ENCODE measurements at regions not wholly inside any gene's neighbourhood (a gene's known extent, or its start where the extent isn't known, plus 50 kb on each side); places are given as distances from the start of the nearest gene placed in this dataset.

GRCh38 chr2:19554520-19554919, 196.1 kb upstream of the OSR1 start:
- Histone ChIP-seq H3K9me3 (ENCODE audit: low read length) (no peaks in the 10 kb centered on the region), H3K27ac (ENCODE audit: low read depth, low read length, poor library complexity, severe bottlenecking) (no peak overlapping the region), H3K4me2 (ENCODE audit: low read length) (no peak overlapping the region), H4K20me1 (ENCODE audit: insufficient read depth, low read length) (no peaks in the 10 kb centered on the region), H3F3A (ENCODE audit: insufficient read depth, low read length) (no peaks in the 10 kb centered on the region), H3K9ac (ENCODE audit: low read length) (no peak overlapping the region), H3K4me1 (ENCODE audit: insufficient read depth, low read length, severe bottlenecking) (no peaks in the 10 kb centered on the region), H3K27me3 (ENCODE audit: insufficient read depth, low read length) (no peaks in the 10 kb centered on the region), H3K36me3 (ENCODE audit: insufficient read depth, low read length) (no peaks in the 10 kb centered on the region), H2AFZ (ENCODE audit: low read length) (no peak overlapping the region), H3K4me3 (ENCODE audit: low read depth, low read length, poor library complexity, severe bottlenecking) (no peak overlapping the region), H3K79me2 (ENCODE audit: insufficient read depth, low read length) (no peaks in the 10 kb centered on the region), H3K9me2 (ENCODE audit: low read depth, low read length) (no peaks in the 10 kb centered on the region)
- TF ChIP-seq EZH2 (IDR thresholded peaks at IDR 0.05; ENCODE audit: borderline replicate concordance, low read length) (no peak), CTCF (IDR thresholded peaks at IDR 0.05; ENCODE audit: low read length) (no peak)

GRCh38 chr2:19552270-19552669, 193.8 kb upstream of the OSR1 start:
- Histone ChIP-seq H3K4me2 (ENCODE audit: low read length) (no peak overlapping the region), H4K20me1 (ENCODE audit: insufficient read depth, low read length) (no peaks in the 10 kb centered on the region), H3K27ac (ENCODE audit: low read depth, low read length, poor library complexity, severe bottlenecking) (no peak overlapping the region), H2AFZ (ENCODE audit: low read length) (no peak overlapping the region), H3K27me3 (ENCODE audit: insufficient read depth, low read length) (no peaks in the 10 kb centered on the region), H3K9me2 (ENCODE audit: low read depth, low read length) (no peaks in the 10 kb centered on the region), H3K9ac (ENCODE audit: low read length) (no peak overlapping the region), H3K9me3 (ENCODE audit: low read length) (no peaks in the 10 kb centered on the region), H3K36me3 (ENCODE audit: insufficient read depth, low read length) (no peaks in the 10 kb centered on the region), H3K4me1 (ENCODE audit: insufficient read depth, low read length, severe bottlenecking) (no peaks in the 10 kb centered on the region), H3F3A (ENCODE audit: insufficient read depth, low read length) (no peaks in the 10 kb centered on the region), H3K4me3 (ENCODE audit: low read depth, low read length, poor library complexity, severe bottlenecking) (no peak overlapping the region), H3K79me2 (ENCODE audit: insufficient read depth, low read length) (no peaks in the 10 kb centered on the region)
- no peak for TF ChIP-seq CTCF (IDR thresholded peaks at IDR 0.05; ENCODE audit: low read length)
- no peak for TF ChIP-seq EZH2 (IDR thresholded peaks at IDR 0.05; ENCODE audit: borderline replicate concordance, low read length)

- no peak for TF ChIP-seq EZH2 (IDR thresholded peaks at IDR 0.05; ENCODE audit: borderline replicate concordance, low read length)
- TF ChIP-seq CTCF (IDR thresholded peaks at IDR 0.05; ENCODE audit: low read length) = no peak
- H3K79me2 ChIP-seq (ENCODE audit: insufficient read depth, low read length) = no peaks in the 10 kb centered on the region
- H3K9ac ChIP-seq (ENCODE audit: low read length) = no peak overlapping the region
- H3K4me3 ChIP-seq (ENCODE audit: low read depth, low read length, poor library complexity, severe bottlenecking) = no peak overlapping the region
- H4K20me1 ChIP-seq (ENCODE audit: insufficient read depth, low read length) = no peaks in the 10 kb centered on the region
- H2AFZ ChIP-seq (ENCODE audit: low read length) = no peak overlapping the region
- H3K4me2 ChIP-seq (ENCODE audit: low read length) = no peak overlapping the region
- no peaks in the 10 kb centered on the region for H3K27me3 ChIP-seq (ENCODE audit: insufficient read depth, low read length)
- H3F3A ChIP-seq (ENCODE audit: insufficient read depth, low read length) = no peaks in the 10 kb centered on the region
- no peaks in the 10 kb centered on the region for H3K36me3 ChIP-seq (ENCODE audit: insufficient read depth, low read length)
- H3K4me1 ChIP-seq (ENCODE audit: insufficient read depth, low read length, severe bottlenecking) = no peaks in the 10 kb centered on the region
- H3K9me3 ChIP-seq (ENCODE audit: low read length) = no peaks in the 10 kb centered on the region
- H3K9me2 ChIP-seq (ENCODE audit: low read depth, low read length) = no peaks in the 10 kb centered on the region
- H3K27ac ChIP-seq (ENCODE audit: low read depth, low read length, poor library complexity, severe bottlenecking) = no peak overlapping the region
These were observed 192.3 kb upstream of the OSR1 start for GRCh38 chr2:19550750-19551149.

Data from OCI-LY1 (cell line).